ENCODE measurements at regions not wholly inside any gene's neighbourhood (a gene's known extent, or its start where the extent isn't known, plus 50 kb on each side); places are given as distances from the start of the nearest gene placed in this dataset.
"Not testable (repeated sequence)": the region's sequence is repeated elsewhere in the genome, so short reads cannot be mapped to it uniquely, and the experiment has no call there.

GRCh38 chr5:3155046-3155445, 403.6 kb upstream of the IRX2 start:
- no peak overlapping the region for H3K27ac Mint-ChIP-seq
- no peaks in the 10 kb centered on the region for H3K27me3 Mint-ChIP-seq
- H3K36me3 Mint-ChIP-seq (ENCODE audit: low read depth) = no peaks in the 10 kb centered on the region
- DNase-seq = no peak
- no peaks in the 10 kb centered on the region for H3K4me1 Mint-ChIP-seq (ENCODE audit: low read depth)
- H3K4me3 Mint-ChIP-seq = no peak overlapping the region
- H3K9me3 Mint-ChIP-seq = peaks cover 1% of the 10 kb centered on the region

DNA sequence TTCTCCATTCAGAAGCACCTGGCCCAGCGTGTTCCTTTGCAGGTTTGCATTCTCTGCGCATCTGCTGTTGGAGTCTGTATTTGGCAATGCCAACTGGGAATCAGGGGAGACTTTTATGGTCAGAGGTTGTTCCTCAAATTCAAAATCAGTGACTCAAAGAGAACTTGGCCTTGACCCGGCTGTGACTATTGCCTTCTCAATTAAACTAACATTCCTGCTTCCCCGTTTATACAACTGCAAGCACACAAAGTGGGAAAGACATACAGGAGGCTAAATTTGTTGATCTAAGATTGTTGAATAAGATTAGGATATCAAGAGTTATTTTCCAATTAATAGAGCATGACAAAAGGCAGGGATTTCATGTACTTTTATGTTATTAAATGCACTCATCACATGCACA, 402.4 kb upstream of the IRX2 start:
- Mint-ChIP-seq H3K27me3 (no peaks in the 10 kb centered on the region), H3K36me3 (ENCODE audit: low read depth) (no peaks in the 10 kb centered on the region), H3K4me3 (no peak overlapping the region), H3K9me3 (peaks cover 1% of the 10 kb centered on the region), H3K27ac (no peak overlapping the region), H3K4me1 (ENCODE audit: low read depth) (no peaks in the 10 kb centered on the region)
- DNase-seq = no peak

DNA sequence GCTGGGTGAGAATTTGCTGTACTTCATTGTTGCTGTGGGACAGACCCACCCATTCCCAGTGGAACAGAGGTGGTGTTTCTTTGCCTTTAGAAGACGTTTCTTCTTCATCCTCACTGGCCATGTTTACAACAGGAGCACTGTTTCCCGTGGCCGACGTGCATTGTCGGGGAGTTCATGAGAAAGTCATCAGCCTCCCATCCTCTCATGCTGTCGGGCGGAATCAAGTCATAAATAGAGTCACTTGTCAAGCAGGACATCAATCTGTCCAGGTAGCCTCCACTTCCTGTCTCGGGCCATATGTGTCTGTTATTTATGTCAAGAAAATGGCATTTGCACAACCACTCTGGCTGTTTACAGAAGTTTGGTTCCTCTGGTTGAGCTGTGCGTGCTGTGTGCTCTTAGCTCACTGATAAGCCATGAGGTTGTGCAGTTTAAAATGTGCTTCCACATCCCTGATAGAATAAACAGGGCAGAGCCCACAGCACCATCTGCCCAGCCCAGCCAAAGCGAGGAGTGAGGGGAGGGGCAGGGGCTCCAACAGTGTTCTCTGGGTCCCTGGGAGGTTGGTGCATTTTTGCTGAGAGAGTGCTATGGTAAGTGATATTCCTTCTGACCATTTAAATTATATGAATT, 401.9 kb upstream of the IRX2 start:
- DNase-seq = no peak
- H3K4me1 Mint-ChIP-seq (ENCODE audit: low read depth) = no peaks in the 10 kb centered on the region
- H3K4me3 Mint-ChIP-seq = no peak overlapping the region
- no peaks in the 10 kb centered on the region for H3K36me3 Mint-ChIP-seq (ENCODE audit: low read depth)
- peaks cover 1% of the 10 kb centered on the region for H3K9me3 Mint-ChIP-seq
- H3K27me3 Mint-ChIP-seq = no peaks in the 10 kb centered on the region
- no peak overlapping the region for H3K27ac Mint-ChIP-seq

DNA sequence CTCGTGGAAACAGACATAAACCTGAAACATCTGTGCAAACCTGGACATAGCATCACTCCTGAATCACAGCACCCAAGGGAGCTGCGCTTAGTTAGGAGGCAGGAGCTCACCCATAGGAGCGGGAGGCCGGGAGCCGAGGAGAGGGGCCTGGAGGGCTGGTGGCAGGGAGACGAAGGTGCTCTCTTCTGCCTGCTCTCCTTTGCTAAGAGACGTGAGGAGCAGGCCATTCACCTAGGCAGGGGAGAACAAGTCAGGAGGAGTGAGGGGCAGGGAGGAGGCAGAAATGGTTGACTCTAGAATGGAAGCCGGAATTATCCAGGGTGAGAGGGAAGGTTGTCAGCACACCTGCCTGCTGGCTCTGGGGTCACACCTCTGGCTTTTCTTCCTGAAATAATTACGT, 398.4 kb upstream of the IRX2 start:
- Mint-ChIP-seq H3K9me3 (peaks cover 1% of the 10 kb centered on the region), H3K27ac (no peak overlapping the region), H3K27me3 (no peaks in the 10 kb centered on the region), H3K36me3 (ENCODE audit: low read depth) (no peaks in the 10 kb centered on the region), H3K4me1 (ENCODE audit: low read depth) (no peaks in the 10 kb centered on the region), H3K4me3 (no peak overlapping the region)
- DNase-seq = no peak

DNA sequence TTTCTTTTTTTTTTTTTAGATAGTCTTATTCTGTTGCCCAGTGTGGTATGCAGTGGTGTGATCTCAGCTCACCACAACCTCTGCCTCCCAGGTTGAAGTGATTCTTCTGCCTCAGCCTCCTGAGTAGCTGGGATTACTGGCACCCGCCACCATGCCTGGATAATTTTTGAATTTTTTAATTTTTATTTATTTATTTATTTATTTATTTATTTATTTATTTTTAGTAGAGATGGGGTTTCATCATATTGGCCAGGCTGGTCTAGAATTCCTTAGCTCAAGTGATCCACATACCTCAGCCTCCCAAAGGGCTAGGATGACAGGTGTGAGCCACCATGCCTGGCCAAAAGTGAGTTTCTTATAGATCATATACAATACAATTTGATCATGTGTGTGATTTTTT, 395.9 kb upstream of the IRX2 start:
- H3K36me3 Mint-ChIP-seq (ENCODE audit: low read depth); H3K27me3 Mint-ChIP-seq; DNase-seq: not testable (repeated sequence)

GRCh38 chr5:3145641-3146040, 394.2 kb upstream of the IRX2 start:
- no peak overlapping the region for H3K27ac Mint-ChIP-seq
- no peak for DNase-seq
- no peaks in the 10 kb centered on the region for H3K4me1 Mint-ChIP-seq (ENCODE audit: low read depth)
- H3K36me3 Mint-ChIP-seq (ENCODE audit: low read depth) = no peaks in the 10 kb centered on the region
- no peaks in the 10 kb centered on the region for H3K27me3 Mint-ChIP-seq
- no peak overlapping the region for H3K4me3 Mint-ChIP-seq
- peaks cover 2% of the 10 kb centered on the region for H3K9me3 Mint-ChIP-seq

More for the DNA sequence above, 395.9 kb upstream of the IRX2 start:
- H3K4me3 Mint-ChIP-seq; H3K4me1 Mint-ChIP-seq (ENCODE audit: low read depth); H3K27ac Mint-ChIP-seq; H3K9me3 Mint-ChIP-seq: not testable (repeated sequence)

- H3K9me3 Mint-ChIP-seq = peaks cover 7% of the 10 kb centered on the region
- H3K4me1 Mint-ChIP-seq (ENCODE audit: low read depth) = no peaks in the 10 kb centered on the region
- no peak overlapping the region for H3K27ac Mint-ChIP-seq
- DNase-seq = no peak
- H3K4me3 Mint-ChIP-seq = no peak overlapping the region
- no peaks in the 10 kb centered on the region for H3K36me3 Mint-ChIP-seq (ENCODE audit: low read depth)
- no peaks in the 10 kb centered on the region for H3K27me3 Mint-ChIP-seq
These were observed 391.9 kb upstream of the IRX2 start for GRCh38 chr5:3143382-3143781.

DNA sequence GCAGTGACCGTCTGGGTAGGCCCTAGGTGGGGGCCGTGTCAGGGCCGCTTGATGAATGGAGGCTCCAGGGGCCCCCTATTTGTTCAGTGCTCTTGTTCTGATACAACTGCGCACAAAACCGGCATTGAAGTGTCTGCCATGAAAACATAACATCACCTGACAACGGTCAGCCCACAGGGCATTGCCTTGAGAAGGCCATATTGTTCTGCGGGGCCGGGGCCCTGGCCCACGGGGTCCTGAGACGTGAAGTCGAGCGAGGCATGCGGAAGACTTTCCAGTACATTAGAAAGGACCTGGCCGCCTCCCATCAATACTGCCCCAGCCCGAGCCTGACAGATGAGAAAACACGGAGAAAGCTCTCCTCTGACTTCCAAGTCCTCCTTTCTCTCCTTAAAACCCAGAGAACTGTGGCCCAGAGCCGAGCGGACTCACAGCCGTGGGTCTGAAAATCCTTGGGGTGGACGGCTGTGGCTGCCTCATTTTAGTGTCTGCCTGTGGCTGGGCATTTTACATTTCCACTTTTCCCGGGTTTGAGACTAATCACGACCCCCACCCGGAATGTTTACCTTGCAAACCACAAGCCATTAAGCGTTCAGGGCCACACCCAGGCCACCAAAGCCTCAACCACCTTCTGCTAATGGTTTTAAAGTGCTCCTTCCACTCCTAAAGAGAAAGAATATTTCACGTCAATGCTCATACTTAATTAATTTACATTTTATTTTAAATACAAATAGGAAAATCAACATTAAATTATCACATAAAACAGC, 391.0 kb upstream of the IRX2 start:
- Mint-ChIP-seq H3K4me3 (no peak overlapping the region), H3K27me3 (no peaks in the 10 kb centered on the region), H3K27ac (no peak overlapping the region), H3K9me3 (peaks cover 7% of the 10 kb centered on the region), H3K36me3 (ENCODE audit: low read depth) (no peaks in the 10 kb centered on the region), H3K4me1 (ENCODE audit: low read depth) (no peaks in the 10 kb centered on the region)
- no peak for DNase-seq

GRCh38 chr5:3140117-3140516, 388.6 kb upstream of the IRX2 start:
- Mint-ChIP-seq H3K9me3 (peaks cover 9% of the 10 kb centered on the region), H3K36me3 (ENCODE audit: low read depth) (no peaks in the 10 kb centered on the region), H3K27me3 (no peaks in the 10 kb centered on the region), H3K4me1 (ENCODE audit: low read depth) (no peaks in the 10 kb centered on the region), H3K4me3 (no peak overlapping the region), H3K27ac (no peak overlapping the region)
- no peak for DNase-seq

DNA sequence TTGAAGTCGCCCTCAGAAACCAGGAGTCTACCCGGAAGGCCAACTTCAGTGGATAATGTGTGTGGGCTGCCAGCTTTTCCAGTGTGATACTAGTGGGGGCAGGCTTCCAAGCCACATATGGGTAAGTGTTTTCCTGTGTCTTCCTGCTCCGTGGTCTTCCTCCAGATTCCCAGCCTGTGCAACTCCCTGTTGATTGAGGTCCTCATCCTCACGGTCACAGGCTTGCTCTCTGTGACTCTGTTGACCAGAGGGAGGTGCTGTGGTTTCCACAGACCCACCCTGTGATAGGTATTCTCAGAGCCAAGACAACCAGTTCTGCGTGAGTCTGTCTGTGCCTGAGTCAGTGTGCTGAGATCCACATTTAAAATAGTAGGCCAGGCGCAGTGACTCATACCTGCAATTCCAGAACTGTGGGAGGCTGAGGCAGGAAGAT, 388.0 kb upstream of the IRX2 start:
- Mint-ChIP-seq H3K9me3 (peaks cover 9% of the 10 kb centered on the region), H3K4me1 (ENCODE audit: low read depth) (no peaks in the 10 kb centered on the region), H3K36me3 (ENCODE audit: low read depth) (no peaks in the 10 kb centered on the region), H3K27ac (no peak overlapping the region), H3K27me3 (no peaks in the 10 kb centered on the region), H3K4me3 (no peak overlapping the region)
- DNase-seq = no peak

DNA sequence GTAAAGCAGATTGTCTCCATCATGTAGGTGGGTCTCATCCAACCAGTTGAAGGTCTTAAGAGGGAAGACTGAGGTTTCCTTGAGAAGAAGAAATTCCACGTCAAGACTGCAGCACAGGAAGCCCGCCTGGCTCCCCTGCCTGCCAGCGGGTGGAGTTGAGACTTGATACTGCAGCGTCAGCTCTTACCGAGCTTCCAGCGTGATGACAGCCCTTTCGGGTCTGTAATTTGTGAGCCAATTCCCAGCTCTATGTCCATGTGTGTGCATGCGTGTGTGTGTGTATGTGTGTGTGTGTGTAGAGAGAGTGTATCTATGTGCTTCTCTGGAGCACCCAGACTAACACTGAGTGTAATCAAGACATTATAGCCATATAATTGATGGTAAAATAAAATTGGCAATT, 379.7 kb upstream of the IRX2 start:
- no peaks in the 10 kb centered on the region for H3K36me3 Mint-ChIP-seq (ENCODE audit: low read depth)
- no peak overlapping the region for H3K27ac Mint-ChIP-seq
- H3K4me1 Mint-ChIP-seq (ENCODE audit: low read depth) = no peaks in the 10 kb centered on the region
- H3K4me3 Mint-ChIP-seq = no peak overlapping the region
- no peaks in the 10 kb centered on the region for H3K27me3 Mint-ChIP-seq
- DNase-seq = no peak
- H3K9me3 Mint-ChIP-seq = peaks cover 8% of the 10 kb centered on the region

- no peaks in the 10 kb centered on the region for H3K4me1 Mint-ChIP-seq (ENCODE audit: low read depth)
- no peak for DNase-seq
- H3K27me3 Mint-ChIP-seq = no peaks in the 10 kb centered on the region
- H3K36me3 Mint-ChIP-seq (ENCODE audit: low read depth) = no peaks in the 10 kb centered on the region
- no peak overlapping the region for H3K4me3 Mint-ChIP-seq
- no peak overlapping the region for H3K27ac Mint-ChIP-seq
- H3K9me3 Mint-ChIP-seq = peaks cover 8% of the 10 kb centered on the region
These were observed 377.8 kb upstream of the IRX2 start for GRCh38 chr5:3129252-3129651.

DNA sequence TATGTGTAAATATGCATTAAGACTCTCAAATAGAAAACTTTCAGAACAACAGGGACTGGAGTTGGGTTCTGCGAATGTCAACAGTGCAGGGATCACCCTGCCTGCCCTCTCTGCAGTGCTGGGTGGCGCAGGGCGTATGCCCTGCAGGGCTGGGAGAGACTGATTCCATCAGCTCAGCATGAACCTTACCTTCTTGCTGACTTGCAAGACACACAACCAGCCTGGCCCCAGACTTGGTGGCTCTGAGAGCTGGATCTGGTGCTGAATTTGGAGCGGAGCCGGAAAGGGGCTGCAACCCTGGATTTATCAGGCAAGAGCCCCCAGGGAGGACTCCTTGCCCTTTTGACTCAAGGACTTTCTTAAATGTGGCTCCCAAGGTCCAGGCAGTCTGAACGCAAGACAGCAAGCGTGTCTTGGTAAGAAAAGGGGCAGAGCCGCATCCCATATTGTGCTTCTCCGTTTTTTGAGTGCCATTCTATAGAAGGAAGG, 376.0 kb upstream of the IRX2 start:
- no peaks in the 10 kb centered on the region for H3K4me1 Mint-ChIP-seq (ENCODE audit: low read depth)
- peaks cover 6% of the 10 kb centered on the region for H3K27me3 Mint-ChIP-seq
- H3K9me3 Mint-ChIP-seq = peaks cover 8% of the 10 kb centered on the region
- no peak overlapping the region for H3K4me3 Mint-ChIP-seq
- DNase-seq = no peak
- no peak overlapping the region for H3K27ac Mint-ChIP-seq
- H3K36me3 Mint-ChIP-seq (ENCODE audit: low read depth) = no peaks in the 10 kb centered on the region

DNA sequence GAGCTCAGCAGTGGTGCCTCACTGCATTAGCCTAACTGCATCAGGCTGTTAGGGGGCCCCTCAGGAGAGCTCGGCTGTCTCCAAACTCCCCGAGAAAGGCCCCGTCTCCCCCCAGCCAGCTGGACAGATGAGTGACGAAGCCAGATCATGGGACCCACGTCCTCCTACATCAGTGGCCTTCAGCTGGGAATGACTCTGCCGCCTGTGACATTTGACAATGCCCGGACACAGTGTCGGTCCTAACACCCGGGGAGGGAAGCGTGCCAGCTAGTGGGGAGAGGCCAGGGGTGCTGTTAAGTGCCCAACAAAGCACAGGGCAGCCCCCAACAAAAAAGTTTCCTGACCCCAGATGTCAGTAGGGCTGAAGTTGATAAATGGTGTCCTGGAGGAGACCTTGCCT, 375.2 kb upstream of the IRX2 start:
- H3K4me3 Mint-ChIP-seq = no peak overlapping the region
- no peaks in the 10 kb centered on the region for H3K36me3 Mint-ChIP-seq (ENCODE audit: low read depth)
- H3K27me3 Mint-ChIP-seq = peaks cover 13% of the 10 kb centered on the region
- no peak for DNase-seq
- H3K27ac Mint-ChIP-seq = no peak overlapping the region
- peaks cover 8% of the 10 kb centered on the region for H3K9me3 Mint-ChIP-seq
- no peaks in the 10 kb centered on the region for H3K4me1 Mint-ChIP-seq (ENCODE audit: low read depth)

GRCh38 chr5:3124410-3124809, 372.9 kb upstream of the IRX2 start:
- Mint-ChIP-seq H3K4me3 (no peak overlapping the region), H3K4me1 (ENCODE audit: low read depth) (no peaks in the 10 kb centered on the region), H3K9me3 (peaks cover 5% of the 10 kb centered on the region), H3K36me3 (ENCODE audit: low read depth) (no peaks in the 10 kb centered on the region), H3K27me3 (peaks cover 32% of the 10 kb centered on the region), H3K27ac (no peak overlapping the region)
- DNase-seq = no peak
